RKO (cell line): ENCODE measurements at regions not wholly inside any gene's neighbourhood (a gene's known extent, or its start where the extent isn't known, plus 50 kb on each side); places are given as distances from the start of the nearest gene placed in this dataset.
A peak's percentile ranks its signal among the peaks of the same experiment; 100 is the strongest.

Experiments used
- DNase-seq: peaks from one replicate; pipeline ENCODE4 v3.0.0-alpha.2; 2016; ENCODE audit warnings: low spot score

- DNase-seq: no peak
Observed at GRCh38 chr17:62913991-62914570, 52.0 kb upstream of the TANC2 start.

- no peak for DNase-seq
Observed at GRCh38 chr17:62912363-62912762, 53.7 kb upstream of the TANC2 start.

- DNase-seq: no peak
Observed at GRCh38 chr17:62911114-62911513, 54.9 kb upstream of the TANC2 start.

GRCh38 chr17:62910277-62910676 is 55.8 kb upstream of the TANC2 start:
- no peak for DNase-seq

GRCh38 chr17:62907961-62908360 is 58.1 kb upstream of the TANC2 start:
- no peak for DNase-seq

- DNase-seq: no peak
Observed at GRCh38 chr17:62906881-62907280, 59.2 kb upstream of the TANC2 start.

GRCh38 chr17:62905233-62905632 is 60.8 kb upstream of the TANC2 start:
- no peak for DNase-seq

- DNase-seq: no peak
Observed at GRCh38 chr17:62902531-62903220, 63.4 kb upstream of the TANC2 start.

GRCh38 chr17:62901544-62901943 is 64.5 kb upstream of the TANC2 start:
- DNase-seq: no peak

GRCh38 chr17:62900096-62900495 is 65.9 kb upstream of the TANC2 start:
- no peak for DNase-seq

GRCh38 chr17:62899361-62899760 is 66.7 kb upstream of the TANC2 start:
- DNase-seq: no peak

GRCh38 chr17:62898239-62898864 is 67.7 kb upstream of the TANC2 start:
- no peak for DNase-seq

- no peak for DNase-seq
Observed at GRCh38 chr17:62897706-62898105, 68.3 kb upstream of the TANC2 start.

GRCh38 chr17:62895320-62896301 is 70.4 kb upstream of the TANC2 start:
- DNase-seq: no peak

GRCh38 chr17:62892870-62893338 is 73.1 kb upstream of the TANC2 start:
- DNase-seq: peak; percentile 21

- DNase-seq: no peak
Observed at GRCh38 chr17:62892061-62892675, 73.9 kb upstream of the TANC2 start.

- no peak for DNase-seq
Observed at GRCh38 chr17:62891659-62892058, 74.4 kb upstream of the TANC2 start.

GRCh38 chr17:62888765-62889164 is 77.3 kb upstream of the TANC2 start:
- no peak for DNase-seq

- DNase-seq: no peak
Observed at GRCh38 chr17:62888148-62888547, 77.9 kb upstream of the TANC2 start.

- DNase-seq: no peak
Observed at GRCh38 chr17:62887437-62887836, 78.6 kb upstream of the TANC2 start.

- DNase-seq: no peak
Observed at GRCh38 chr17:62884781-62885180, 76.7 kb upstream of the MARCHF10 start.

- peak; percentile 26 for DNase-seq
Observed at GRCh38 chr17:62882878-62883277, 74.8 kb upstream of the MARCHF10 start.
